ENCODE measurements at regions not wholly inside any gene's neighbourhood (a gene's known extent, or its start where the extent isn't known, plus 50 kb on each side); places are given as distances from the start of the nearest gene placed in this dataset.

- Histone ChIP-seq H3K4ac (ENCODE audit: low read depth, low read length) (no peak overlapping the region), H2BK120ac (ENCODE audit: insufficient read depth, low read length, poor library complexity) (no peak overlapping the region), H2AK5ac (ENCODE audit: low read length) (no peak overlapping the region), H4K8ac (ENCODE audit: low read depth, low read length) (no peak overlapping the region), H3K79me2 (ENCODE audit: control insufficient read depth, insufficient read depth, low read length, poor library complexity) (no peaks in the 10 kb centered on the region), H3K27ac (ENCODE audit: low read depth, low read length) (no peak overlapping the region), H3K9me3 (ENCODE audit: insufficient read depth, low read depth, low read length) (no peaks in the 10 kb centered on the region), H2BK5ac (ENCODE audit: low read depth, low read length, poor library complexity) (no peak overlapping the region), H2BK12ac (ENCODE audit: low read length) (no peak overlapping the region), H3K79me1 (ENCODE audit: low read length) (no peaks in the 10 kb centered on the region), H3K4me2 (ENCODE audit: low read length) (no peak overlapping the region), H3K14ac (ENCODE audit: low read length) (no peak overlapping the region), H3K4me1 (ENCODE audit: control insufficient read depth in 1 of 2, insufficient read depth in 2 of 2, low read length in 2 of 2) (no peaks in the 10 kb centered on the region), H4K91ac (ENCODE audit: low read depth, low read length) (no peak overlapping the region), H3K9ac (ENCODE audit: low read length) (no peak overlapping the region), H2AFZ (ENCODE audit: insufficient read depth, low read length, poor library complexity) (no peak overlapping the region), H3K27me3 (ENCODE audit: insufficient read depth, low read length) (no peaks in the 10 kb centered on the region), H3K4me3 (ENCODE audit: low read depth, low read length) (no peak overlapping the region), H3K18ac (ENCODE audit: low read length) (no peak overlapping the region), H4K12ac (ENCODE audit: low read depth, low read length) (no peak overlapping the region), H3K36me3 (ENCODE audit: control insufficient read depth in 1 of 2, insufficient read depth in 2 of 2, low read length in 2 of 2) (no peaks in the 10 kb centered on the region), H3K23ac (ENCODE audit: low read length) (no peak overlapping the region)
- no peak for DNase-seq
Measured at GRCh38 chr15:56844892-56845291, 73.6 kb upstream of the TCF12 start.

- Histone ChIP-seq H2AK5ac (ENCODE audit: low read length) (no peak overlapping the region), H4K12ac (ENCODE audit: low read depth, low read length) (no peak overlapping the region), H3K27ac (ENCODE audit: low read depth, low read length) (no peak overlapping the region), H3K23ac (ENCODE audit: low read length) (no peak overlapping the region), H4K8ac (ENCODE audit: low read depth, low read length) (no peak overlapping the region), H3K18ac (ENCODE audit: low read length) (no peak overlapping the region), H3K36me3 (ENCODE audit: control insufficient read depth in 1 of 2, insufficient read depth in 2 of 2, low read length in 2 of 2) (no peaks in the 10 kb centered on the region), H2BK5ac (ENCODE audit: low read depth, low read length, poor library complexity) (no peak overlapping the region), H3K14ac (ENCODE audit: low read length) (no peak overlapping the region), H2AFZ (ENCODE audit: insufficient read depth, low read length, poor library complexity) (no peak overlapping the region), H3K4me2 (ENCODE audit: low read length) (no peak overlapping the region), H3K9ac (ENCODE audit: low read length) (no peak overlapping the region), H2BK120ac (ENCODE audit: insufficient read depth, low read length, poor library complexity) (no peak overlapping the region), H2BK12ac (ENCODE audit: low read length) (no peak overlapping the region), H3K4ac (ENCODE audit: low read depth, low read length) (no peak overlapping the region), H4K91ac (ENCODE audit: low read depth, low read length) (no peak overlapping the region), H3K27me3 (ENCODE audit: insufficient read depth, low read length) (no peaks in the 10 kb centered on the region), H3K4me1 (ENCODE audit: control insufficient read depth in 1 of 2, insufficient read depth in 2 of 2, low read length in 2 of 2) (no peaks in the 10 kb centered on the region), H3K9me3 (ENCODE audit: insufficient read depth, low read depth, low read length) (no peaks in the 10 kb centered on the region), H3K79me2 (ENCODE audit: control insufficient read depth, insufficient read depth, low read length, poor library complexity) (no peaks in the 10 kb centered on the region), H3K4me3 (ENCODE audit: low read depth, low read length) (no peak overlapping the region), H3K79me1 (ENCODE audit: low read length) (no peaks in the 10 kb centered on the region)
- no peak for DNase-seq
- WGBS (ENCODE audit: extremely low coverage, insufficient coverage, insufficient read length), result no CpG with 5 or more reads among the region's 3 CpGs
Measured at GRCh38 chr15:56844471-56844870, 74.0 kb upstream of the TCF12 start.

GRCh38 chr15:56839641-56840040, 78.8 kb upstream of the TCF12 start:
- Histone ChIP-seq H4K91ac (ENCODE audit: low read depth, low read length) (no peak overlapping the region), H3K4me2 (ENCODE audit: low read length) (no peak overlapping the region), H3K4ac (ENCODE audit: low read depth, low read length) (no peak overlapping the region), H3K9ac (ENCODE audit: low read length) (no peak overlapping the region), H3K27ac (ENCODE audit: low read depth, low read length) (no peak overlapping the region), H3K36me3 (ENCODE audit: control insufficient read depth in 1 of 2, insufficient read depth in 2 of 2, low read length in 2 of 2) (no peaks in the 10 kb centered on the region), H3K79me1 (ENCODE audit: low read length) (no peaks in the 10 kb centered on the region), H3K14ac (ENCODE audit: low read length) (no peak overlapping the region), H3K9me3 (ENCODE audit: insufficient read depth, low read depth, low read length) (no peaks in the 10 kb centered on the region), H2AK5ac (ENCODE audit: low read length) (no peak overlapping the region), H3K4me3 (ENCODE audit: low read depth, low read length) (no peak overlapping the region), H3K27me3 (ENCODE audit: insufficient read depth, low read length) (no peaks in the 10 kb centered on the region), H3K23ac (ENCODE audit: low read length) (no peak overlapping the region), H2BK12ac (ENCODE audit: low read length) (no peak overlapping the region), H3K18ac (ENCODE audit: low read length) (no peak overlapping the region), H3K79me2 (ENCODE audit: control insufficient read depth, insufficient read depth, low read length, poor library complexity) (no peaks in the 10 kb centered on the region), H3K4me1 (ENCODE audit: control insufficient read depth in 1 of 2, insufficient read depth in 2 of 2, low read length in 2 of 2) (no peaks in the 10 kb centered on the region), H4K12ac (ENCODE audit: low read depth, low read length) (no peak overlapping the region), H2BK5ac (ENCODE audit: low read depth, low read length, poor library complexity) (no peak overlapping the region), H2AFZ (ENCODE audit: insufficient read depth, low read length, poor library complexity) (no peak overlapping the region), H4K8ac (ENCODE audit: low read depth, low read length) (no peak overlapping the region), H2BK120ac (ENCODE audit: insufficient read depth, low read length, poor library complexity) (no peak overlapping the region)
- no peak for DNase-seq

- Histone ChIP-seq H3K9me3 (ENCODE audit: insufficient read depth, low read depth, low read length) (no peaks in the 10 kb centered on the region), H3K27me3 (ENCODE audit: insufficient read depth, low read length) (no peaks in the 10 kb centered on the region), H4K8ac (ENCODE audit: low read depth, low read length) (no peak overlapping the region), H4K12ac (ENCODE audit: low read depth, low read length) (no peak overlapping the region), H3K27ac (ENCODE audit: low read depth, low read length) (no peak overlapping the region), H3K4me2 (ENCODE audit: low read length) (no peak overlapping the region), H3K14ac (ENCODE audit: low read length) (no peak overlapping the region), H2AK5ac (ENCODE audit: low read length) (no peak overlapping the region), H2BK120ac (ENCODE audit: insufficient read depth, low read length, poor library complexity) (no peak overlapping the region), H3K4me1 (ENCODE audit: control insufficient read depth in 1 of 2, insufficient read depth in 2 of 2, low read length in 2 of 2) (no peaks in the 10 kb centered on the region), H3K4ac (ENCODE audit: low read depth, low read length) (no peak overlapping the region), H3K79me1 (ENCODE audit: low read length) (no peaks in the 10 kb centered on the region), H4K91ac (ENCODE audit: low read depth, low read length) (no peak overlapping the region), H3K18ac (ENCODE audit: low read length) (no peak overlapping the region), H3K36me3 (ENCODE audit: control insufficient read depth in 1 of 2, insufficient read depth in 2 of 2, low read length in 2 of 2) (no peaks in the 10 kb centered on the region), H3K9ac (ENCODE audit: low read length) (no peak overlapping the region), H3K23ac (ENCODE audit: low read length) (no peak overlapping the region), H2AFZ (ENCODE audit: insufficient read depth, low read length, poor library complexity) (no peak overlapping the region), H2BK12ac (ENCODE audit: low read length) (no peak overlapping the region), H2BK5ac (ENCODE audit: low read depth, low read length, poor library complexity) (no peak overlapping the region), H3K79me2 (ENCODE audit: control insufficient read depth, insufficient read depth, low read length, poor library complexity) (no peaks in the 10 kb centered on the region), H3K4me3 (ENCODE audit: low read depth, low read length) (no peak overlapping the region)
- no peak for DNase-seq
- WGBS (ENCODE audit: extremely low coverage, insufficient coverage, insufficient read length), result no CpG with 5 or more reads among the region's 5 CpGs
Measured at GRCh38 chr15:56839099-56839498, 79.3 kb upstream of the TCF12 start.

GRCh38 chr15:56838085-56838484, 80.4 kb upstream of the TCF12 start:
- Histone ChIP-seq H3K4me2 (ENCODE audit: low read length) (no peak overlapping the region), H2BK120ac (ENCODE audit: insufficient read depth, low read length, poor library complexity) (no peak overlapping the region), H3K9me3 (ENCODE audit: insufficient read depth, low read depth, low read length) (no peaks in the 10 kb centered on the region), H3K36me3 (ENCODE audit: control insufficient read depth in 1 of 2, insufficient read depth in 2 of 2, low read length in 2 of 2) (no peaks in the 10 kb centered on the region), H3K9ac (ENCODE audit: low read length) (no peak overlapping the region), H4K91ac (ENCODE audit: low read depth, low read length) (no peak overlapping the region), H3K4me1 (ENCODE audit: control insufficient read depth in 1 of 2, insufficient read depth in 2 of 2, low read length in 2 of 2) (no peaks in the 10 kb centered on the region), H4K8ac (ENCODE audit: low read depth, low read length) (no peak overlapping the region), H3K27me3 (ENCODE audit: insufficient read depth, low read length) (no peaks in the 10 kb centered on the region), H3K4me3 (ENCODE audit: low read depth, low read length) (no peak overlapping the region), H4K12ac (ENCODE audit: low read depth, low read length) (no peak overlapping the region), H3K79me1 (ENCODE audit: low read length) (no peaks in the 10 kb centered on the region), H2AFZ (ENCODE audit: insufficient read depth, low read length, poor library complexity) (no peak overlapping the region), H3K14ac (ENCODE audit: low read length) (no peak overlapping the region), H2BK12ac (ENCODE audit: low read length) (no peak overlapping the region), H3K27ac (ENCODE audit: low read depth, low read length) (no peak overlapping the region), H2AK5ac (ENCODE audit: low read length) (no peak overlapping the region), H3K18ac (ENCODE audit: low read length) (no peak overlapping the region), H3K4ac (ENCODE audit: low read depth, low read length) (no peak overlapping the region), H3K79me2 (ENCODE audit: control insufficient read depth, insufficient read depth, low read length, poor library complexity) (no peaks in the 10 kb centered on the region), H3K23ac (ENCODE audit: low read length) (no peak overlapping the region), H2BK5ac (ENCODE audit: low read depth, low read length, poor library complexity) (no peak overlapping the region)
- no CpG with 5 or more reads among the region's 4 CpGs for WGBS (ENCODE audit: extremely low coverage, insufficient coverage, insufficient read length)
- no peak for DNase-seq
